ENCODE measurements at regions not wholly inside any gene's neighbourhood (a gene's known extent, or its start where the extent isn't known, plus 50 kb on each side); places are given as distances from the start of the nearest gene placed in this dataset.

- CTCF ChIA-PET: no interaction called here
- intact Hi-C loops (cut with micrococcal nuclease): no loop called here
- POLR2A ChIA-PET: interaction anchor here (0.6 kb wide), 1 partner anchor 69 kb away, joined by 6 read pairs; no protein-coding TSS in a partner anchor
- DNase-seq (no peak), ATAC-seq (ENCODE audit: low read depth) (no peak)
- Histone ChIP-seq H3K4me3 (ENCODE audit: control extremely low read depth in 1 of 5, extremely low read depth in 1 of 5, insufficient read depth in 1 of 5, low read depth in 2 of 5, low read length in 4 of 5) (no peak overlapping the region), H3K4me1 (ENCODE audit: control insufficient read depth in 2 of 2, insufficient read depth in 2 of 2, low read length in 2 of 2) (peaks cover 4 to 6% of the 10 kb centered on the region in 2 donors), H3K27me3 (replicated peaks in 1 of 4; ENCODE audit: control extremely low read depth in 1 of 4, control insufficient read depth in 3 of 4, insufficient read depth in 4 of 4, low read length in 3 of 4) (peaks cover 0 to 35% (median 18%) of the 10 kb centered on the region in 4 experiments), H2AFZ (ENCODE audit: insufficient read depth, low read depth, low read length, poor library complexity, severe bottlenecking) (no peak overlapping the region), H3K79me2 (ENCODE audit: control insufficient read depth, insufficient read depth, low read length) (no peaks in the 10 kb centered on the region), H3K9ac (ENCODE audit: low read length) (no peak overlapping the region), H3K9me3 (ENCODE audit: control extremely low read depth in 1 of 3, control insufficient read depth in 2 of 3, insufficient read depth in 1 of 3, low read length in 2 of 3) (no peaks in the 10 kb centered on the region), H3K36me3 (replicated peaks in 1 of 2; ENCODE audit: control extremely low read depth in 1 of 2, control insufficient read depth in 1 of 2, extremely low read depth in 1 of 2, insufficient read depth in 2 of 2, low read length in 1 of 2) (no peaks in the 10 kb centered on the region), H3K27ac (ENCODE audit: low read length in 2 of 2) (no peak overlapping the region), H4K20me1 (ENCODE audit: control insufficient read depth, insufficient read depth, low read length, poor library complexity, severe bottlenecking) (no peaks in the 10 kb centered on the region), H3K4me2 (replicated peaks; ENCODE audit: low read depth, low read length, poor library complexity, severe bottlenecking) (no peak overlapping the region)
- Mint-ChIP-seq H3K4me1 (peaks cover 7% of the 10 kb centered on the region), H3K27me3 (peaks cover 70% of the 10 kb centered on the region), H3K4me3 (no peak overlapping the region), H3K27ac (no peak overlapping the region), H3K9me3 (ENCODE audit: insufficient read depth) (no peaks in the 10 kb centered on the region)
- TF ChIP-seq EZH2 (IDR thresholded peaks at IDR 0.05; ENCODE audit: borderline replicate concordance, insufficient read depth, low read depth, low read length, poor library complexity, severe bottlenecking) (no peak), CTCF (IDR thresholded peaks at IDR 0.05) (no peak)
- no CpG with 5 or more reads among the region's 9 CpGs for WGBS (ENCODE audit: insufficient coverage)
These were observed 82.3 kb downstream of the GPX5 start for GRCh38 chr6:28607990-28608389.

GRCh38 chr6:28609672-28610071, 84.0 kb downstream of the GPX5 start:
- no peaks in the 10 kb centered on the region for H4K20me1 ChIP-seq (ENCODE audit: control insufficient read depth, insufficient read depth, low read length, poor library complexity, severe bottlenecking)
- H3K27ac ChIP-seq (ENCODE audit: low read length in 2 of 2): no peak overlapping the region
- peaks cover 4 to 6% of the 10 kb centered on the region in 2 donors for H3K4me1 ChIP-seq (ENCODE audit: control insufficient read depth in 2 of 2, insufficient read depth in 2 of 2, low read length in 2 of 2)
- WGBS (ENCODE audit: insufficient coverage): 82% methylated on average over 2 of the region's 3 CpGs
- DNase-seq (no peak), ATAC-seq (ENCODE audit: low read depth) (no peak)
- no peak overlapping the region for H3K4me3 ChIP-seq (ENCODE audit: control extremely low read depth in 1 of 5, extremely low read depth in 1 of 5, insufficient read depth in 1 of 5, low read depth in 2 of 5, low read length in 4 of 5)
- Mint-ChIP-seq H3K27me3 (peaks cover 70% of the 10 kb centered on the region), H3K9me3 (ENCODE audit: insufficient read depth) (no peaks in the 10 kb centered on the region), H3K4me1 (peaks cover 7% of the 10 kb centered on the region), H3K4me3 (no peak overlapping the region), H3K27ac (no peak overlapping the region)
- TF ChIP-seq EZH2 (IDR thresholded peaks at IDR 0.05; ENCODE audit: borderline replicate concordance, insufficient read depth, low read depth, low read length, poor library complexity, severe bottlenecking) (no peak), CTCF (IDR thresholded peaks at IDR 0.05) (no peak)
- H3K27me3 ChIP-seq (replicated peaks in 1 of 4; ENCODE audit: control extremely low read depth in 1 of 4, control insufficient read depth in 3 of 4, insufficient read depth in 4 of 4, low read length in 3 of 4): peaks cover 0 to 35% (median 18%) of the 10 kb centered on the region in 4 experiments
- intact Hi-C loops (cut with micrococcal nuclease): no loop called here
- CTCF ChIA-PET: no interaction called here
- H3K36me3 ChIP-seq (replicated peaks in 1 of 2; ENCODE audit: control extremely low read depth in 1 of 2, control insufficient read depth in 1 of 2, extremely low read depth in 1 of 2, insufficient read depth in 2 of 2, low read length in 1 of 2): no peaks in the 10 kb centered on the region
- no peak overlapping the region for H3K4me2 ChIP-seq (replicated peaks; ENCODE audit: low read depth, low read length, poor library complexity, severe bottlenecking)
- no peaks in the 10 kb centered on the region for H3K79me2 ChIP-seq (ENCODE audit: control insufficient read depth, insufficient read depth, low read length)
- H3K9ac ChIP-seq (ENCODE audit: low read length): no peak overlapping the region
- no peak overlapping the region for H2AFZ ChIP-seq (ENCODE audit: insufficient read depth, low read depth, low read length, poor library complexity, severe bottlenecking)
- H3K9me3 ChIP-seq (ENCODE audit: control extremely low read depth in 1 of 3, control insufficient read depth in 2 of 3, insufficient read depth in 1 of 3, low read length in 2 of 3): no peaks in the 10 kb centered on the region
- POLR2A ChIA-PET: no interaction called here

Measured in B cell (primary cell).